ENCODE measurements at regions not wholly inside any gene's neighbourhood (a gene's known extent, or its start where the extent isn't known, plus 50 kb on each side); places are given as distances from the start of the nearest gene placed in this dataset.

DNA sequence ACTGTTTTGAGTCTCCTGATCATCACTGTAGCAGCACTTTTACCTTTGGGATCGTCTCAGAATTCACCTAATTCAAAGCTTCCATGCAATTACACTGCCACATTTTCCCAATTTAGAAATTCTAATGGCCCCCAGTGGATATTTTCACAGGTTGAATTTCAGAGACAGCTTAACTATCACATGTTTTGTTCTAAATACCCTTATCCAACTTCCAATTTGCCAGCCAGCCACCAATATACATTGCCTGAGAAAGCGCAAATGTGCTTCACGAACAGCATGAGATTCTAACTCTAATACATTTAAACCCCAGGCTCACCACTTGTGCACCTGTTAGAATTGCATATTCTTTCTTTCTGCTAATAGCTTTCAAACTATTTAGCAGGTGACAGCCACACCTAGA lies 1160.9 kb upstream of the TMEM132C start:
- no peak for TF ChIP-seq CTCF (IDR thresholded peaks at IDR 0.05 in 8 of 11, conservative IDR thresholded peaks at IDR 0.05 in 3 of 11)
- no peak for TF ChIP-seq POLR2A (IDR thresholded peaks at IDR 0.05)
